Dedifferentiated amniotic fluid mesenchymal stem cell (primary cell): ENCODE measurements at regions not wholly inside any gene's neighbourhood (a gene's known extent, or its start where the extent isn't known, plus 50 kb on each side); places are given as distances from the start of the nearest gene placed in this dataset.

Experiments
- DNase-seq: peaks from one replicate; pipeline ENCODE4 v3.0.0-alpha.2; 2016; ENCODE audit errors: extremely low spot score

DNA sequence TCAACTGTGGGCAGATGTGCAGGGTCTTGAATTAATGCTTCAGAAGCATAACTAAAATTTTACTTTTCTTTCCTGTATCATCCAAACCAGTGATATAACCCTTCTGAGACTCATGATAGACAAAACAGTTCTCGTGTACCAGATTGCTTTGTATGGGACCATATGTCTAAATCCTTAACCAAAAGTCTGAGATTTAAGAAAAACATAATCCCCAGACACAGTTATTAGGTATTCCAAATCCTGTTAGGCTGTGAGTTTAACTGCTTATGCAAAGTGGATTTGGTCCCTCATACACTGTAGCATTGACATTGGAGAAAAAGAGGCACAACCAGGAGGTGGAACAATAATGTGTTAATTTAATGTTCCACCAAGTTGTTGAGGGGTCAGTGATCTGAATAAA, 235.0 kb downstream of the PMAIP1 start:
- no peak for DNase-seq

- DNase-seq: no peak
These were observed 230.5 kb downstream of the PMAIP1 start for GRCh38 chr18:60130284-60130683.

DNA sequence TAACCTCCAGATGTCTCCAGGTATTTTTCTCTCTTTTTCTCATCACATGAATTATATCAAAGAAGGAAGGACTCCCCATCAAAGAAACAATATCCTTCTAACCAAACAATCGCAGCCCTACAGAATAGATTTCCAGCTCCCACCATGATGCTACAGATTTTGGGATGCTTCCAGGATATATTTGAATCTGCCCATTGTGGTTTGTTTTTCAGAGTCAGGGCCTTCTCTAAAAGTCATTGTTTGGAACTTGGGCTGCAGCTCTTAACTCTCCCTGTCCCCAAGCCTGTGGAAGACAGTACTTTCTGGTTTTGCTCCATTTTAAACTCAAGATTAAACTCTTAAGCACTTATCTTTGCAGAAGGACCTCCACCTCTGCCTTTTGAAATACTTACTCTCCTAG, 223.2 kb downstream of the PMAIP1 start:
- no peak for DNase-seq

DNA sequence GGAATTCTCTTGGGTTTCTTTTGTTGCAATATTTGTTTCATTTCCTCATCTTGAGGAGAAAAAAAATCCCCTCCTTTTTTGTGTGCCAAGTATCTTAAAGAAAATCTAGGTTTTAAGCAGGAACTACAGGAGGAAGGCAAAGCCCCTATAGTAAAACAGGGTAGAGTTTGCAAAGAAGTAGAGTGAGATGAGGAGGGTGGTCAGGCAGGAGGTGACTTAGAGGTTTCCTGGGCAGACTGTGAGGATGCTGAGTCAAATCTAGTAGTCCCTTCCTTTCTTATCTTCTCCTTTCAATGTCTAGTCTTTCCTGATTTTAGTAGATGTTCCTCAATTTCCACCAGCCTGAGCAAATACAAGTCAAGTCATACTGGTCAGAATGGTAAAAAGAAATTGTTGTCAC, 222.5 kb downstream of the PMAIP1 start:
- no peak for DNase-seq

DNA sequence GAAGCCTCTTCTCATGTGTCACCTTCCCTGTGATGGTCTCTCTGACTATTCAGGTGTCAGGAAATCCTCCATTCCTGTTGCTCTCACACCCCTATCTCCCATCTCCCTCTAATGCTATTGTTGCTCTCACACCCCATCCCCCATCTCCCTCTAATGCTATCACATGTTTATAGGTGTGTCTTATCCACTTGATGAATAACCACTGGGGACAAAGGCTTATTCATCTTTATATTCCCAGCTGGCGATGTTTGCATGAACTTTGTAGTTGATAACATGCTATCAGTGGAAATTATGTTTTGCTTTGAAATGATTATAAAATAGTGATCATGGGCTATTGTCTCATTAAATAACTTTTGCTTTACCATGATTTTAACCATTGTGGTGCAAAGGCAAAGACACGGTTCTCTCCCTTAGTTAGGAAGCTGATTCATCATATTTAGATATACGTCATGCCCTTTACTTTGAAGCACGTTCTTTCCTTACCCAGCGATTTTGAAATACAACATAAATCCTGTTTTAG, 220.5 kb downstream of the PMAIP1 start:
- DNase-seq: no peak

DNA sequence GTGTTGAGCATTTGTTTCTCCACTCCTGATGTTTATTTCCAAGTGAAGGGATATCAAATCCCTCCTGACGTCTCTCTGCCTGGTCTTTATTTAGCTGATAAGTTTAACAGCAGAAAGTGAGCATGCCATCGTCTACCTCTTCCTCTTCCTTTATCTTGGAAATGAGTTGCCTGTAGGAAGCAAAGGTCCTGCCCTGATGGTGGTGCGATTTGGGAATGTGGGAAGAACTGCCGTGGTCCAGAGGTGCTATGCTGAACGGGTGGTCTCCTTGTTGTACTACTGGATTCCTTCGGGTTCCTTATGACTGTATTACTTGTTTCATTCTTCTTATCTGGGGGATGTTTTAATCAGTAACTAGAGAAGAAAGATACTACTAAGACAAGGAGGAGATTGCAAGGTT, 217.5 kb downstream of the PMAIP1 start:
- no peak for DNase-seq

GRCh38 chr18:60113396-60113795, 213.6 kb downstream of the PMAIP1 start:
- no peak for DNase-seq

DNA sequence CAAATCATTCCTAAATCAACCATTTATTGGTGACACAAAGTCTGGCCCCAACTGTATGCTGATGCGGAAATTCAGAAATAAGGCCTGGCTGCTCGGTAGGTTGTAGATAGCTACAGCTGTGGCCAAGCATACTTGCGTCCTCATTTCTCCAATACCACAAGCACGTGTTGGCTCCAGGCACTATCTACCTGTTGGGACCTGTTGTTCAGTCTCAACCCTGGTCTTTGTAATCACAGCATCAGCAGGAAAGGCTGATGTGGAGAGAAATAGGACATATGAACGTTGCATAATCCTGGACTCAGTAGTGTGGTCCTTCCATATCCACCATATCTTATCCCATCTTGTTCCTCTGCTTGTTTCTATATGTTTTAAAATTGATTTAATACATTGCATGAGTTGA, 212.6 kb downstream of the PMAIP1 start:
- no peak for DNase-seq

DNA sequence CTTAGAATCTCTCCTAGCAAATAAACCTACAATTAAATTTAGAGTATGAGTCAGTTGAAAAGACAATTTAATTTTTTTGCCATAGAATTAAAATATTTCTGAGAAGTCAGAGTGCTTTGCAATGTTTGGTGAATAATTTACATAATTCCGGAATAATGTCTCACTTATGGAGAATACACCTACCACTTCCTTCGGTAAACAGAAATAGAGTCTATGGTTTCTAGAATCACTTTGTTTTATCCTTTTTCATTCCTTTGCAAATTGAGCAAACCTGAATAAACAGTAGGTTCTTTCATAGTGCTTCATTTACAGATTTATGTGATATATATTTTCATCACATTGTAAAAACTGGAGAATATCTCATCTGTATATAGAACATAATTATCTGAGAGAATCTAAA, 211.7 kb downstream of the PMAIP1 start:
- no peak for DNase-seq

- DNase-seq: no peak
These were observed 211.0 kb downstream of the PMAIP1 start for GRCh38 chr18:60110836-60111235.

GRCh38 chr18:60100778-60101177, 201.0 kb downstream of the PMAIP1 start:
- DNase-seq: no peak

DNA sequence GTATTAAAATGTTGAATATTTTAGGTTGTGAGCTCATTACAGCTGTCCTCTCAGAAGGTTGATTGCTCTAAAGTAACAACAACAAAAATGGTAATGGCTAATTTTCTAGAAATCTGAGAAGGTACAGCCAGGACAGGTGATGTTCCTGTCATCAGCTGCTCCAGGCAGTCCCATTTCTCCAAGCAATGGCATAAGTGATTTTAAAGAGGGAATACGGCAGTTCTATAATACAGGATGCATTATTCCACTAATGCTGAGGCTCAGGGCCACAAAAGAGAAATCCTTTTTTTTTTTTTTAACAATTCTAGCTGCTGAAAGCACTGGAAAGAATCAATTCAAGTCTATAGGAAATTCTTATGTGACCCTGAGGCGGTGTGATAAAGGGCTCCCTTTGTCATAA, 199.9 kb downstream of the PMAIP1 start:
- DNase-seq: no peak

- no peak for DNase-seq
These were observed 196.6 kb downstream of the PMAIP1 start for GRCh38 chr18:60096428-60096827.

- peak; percentile 34 for DNase-seq
These were observed 192.3 kb downstream of the PMAIP1 start for GRCh38 chr18:60092073-60092472.

- DNase-seq: no peak
These were observed 190.4 kb downstream of the PMAIP1 start for GRCh38 chr18:60090170-60090569.

- no peak for DNase-seq
These were observed 183.0 kb downstream of the PMAIP1 start for GRCh38 chr18:60082790-60083189.

DNA sequence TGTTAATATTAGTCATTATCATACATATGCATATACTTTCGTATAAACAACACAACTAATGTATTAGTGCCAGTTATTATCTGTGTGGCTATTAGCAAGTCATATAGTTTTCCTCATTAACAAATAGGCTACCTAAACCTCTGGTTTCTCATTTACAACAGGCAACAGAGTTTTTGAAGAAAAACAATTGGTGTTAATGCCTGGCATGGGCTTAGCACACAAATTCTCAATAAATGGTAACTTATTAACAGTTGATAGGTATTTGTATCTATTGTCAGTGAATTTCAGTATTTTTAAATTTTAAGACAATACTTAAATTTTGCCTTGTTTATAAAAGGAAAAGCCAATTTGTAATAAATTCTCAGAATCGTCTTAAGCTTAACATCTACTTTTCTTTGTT, 182.5 kb downstream of the PMAIP1 start:
- no peak for DNase-seq

DNA sequence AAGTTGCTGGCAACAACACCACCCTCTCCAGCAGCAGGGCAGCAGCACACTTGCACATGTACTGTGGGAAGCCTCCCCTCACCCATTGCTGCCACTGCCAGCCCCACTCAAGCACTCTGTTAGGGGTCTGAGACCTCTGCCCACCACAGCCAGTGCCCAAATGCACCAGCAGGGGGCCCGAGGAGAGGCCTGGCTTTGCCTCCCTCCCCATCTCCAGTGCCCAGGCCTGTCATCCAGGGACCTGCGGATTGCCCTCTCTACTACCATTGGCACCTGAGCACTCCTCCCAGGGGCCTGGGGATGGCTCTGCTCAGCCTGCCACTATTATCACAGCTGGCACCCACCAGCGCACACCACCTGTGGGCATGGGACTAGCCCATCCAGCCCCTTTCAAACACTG, 175.7 kb downstream of the PMAIP1 start:
- DNase-seq: no peak

- no peak for DNase-seq
These were observed 170.8 kb downstream of the PMAIP1 start for GRCh38 chr18:60070631-60071030.

GRCh38 chr18:60069145-60069544, 169.3 kb downstream of the PMAIP1 start:
- DNase-seq: no peak

GRCh38 chr18:60067426-60068210, 167.8 kb downstream of the PMAIP1 start:
- no peak for DNase-seq

- no peak for DNase-seq
These were observed 166.6 kb downstream of the PMAIP1 start for GRCh38 chr18:60066219-60066975.

DNA sequence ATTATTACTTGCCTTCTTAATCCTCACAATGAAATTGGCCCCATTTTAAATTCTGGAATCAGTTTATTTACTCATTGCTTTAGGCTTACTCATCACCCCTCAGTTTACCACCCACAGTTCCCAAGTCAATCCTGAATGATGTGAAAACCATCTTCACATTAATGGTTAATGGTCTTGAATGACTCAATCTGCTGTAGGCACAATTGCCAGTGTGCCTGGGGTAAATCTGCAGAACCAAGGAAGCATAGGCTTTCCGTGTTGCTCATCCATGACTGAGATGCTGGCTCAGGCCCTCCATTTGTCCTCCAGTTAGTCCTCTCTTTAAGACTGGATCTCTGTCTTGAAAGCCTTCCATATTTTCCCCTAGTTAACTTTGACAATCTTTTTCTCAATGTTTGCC, 164.5 kb downstream of the PMAIP1 start:
- DNase-seq: no peak
